ENCODE measurements at regions not wholly inside any gene's neighbourhood (a gene's known extent, or its start where the extent isn't known, plus 50 kb on each side); places are given as distances from the start of the nearest gene placed in this dataset.
"Not testable (repeated sequence)": the region's sequence is repeated elsewhere in the genome, so short reads cannot be mapped to it uniquely, and the experiment has no call there.

GRCh38 chrX:4675686-4676300 is 962.3 kb upstream of the PRKX start:
- DNase-seq (ENCODE audit: low read depth) = no peak

- DNase-seq (ENCODE audit: low read depth) = no peak
Observed at GRCh38 chrX:4674028-4674782, 960.8 kb upstream of the PRKX start.

GRCh38 chrX:4671344-4671743 is 957.9 kb upstream of the PRKX start:
- DNase-seq (ENCODE audit: low read depth) = no peak

GRCh38 chrX:4670606-4671005 is 957.2 kb upstream of the PRKX start:
- no peak for DNase-seq (ENCODE audit: low read depth)

GRCh38 chrX:4668802-4669536 is 955.5 kb upstream of the PRKX start:
- DNase-seq (ENCODE audit: low read depth) = no peak

GRCh38 chrX:4663085-4663484 is 949.6 kb upstream of the PRKX start:
- DNase-seq (ENCODE audit: low read depth) = no peak

- no peak for DNase-seq (ENCODE audit: low read depth)
Observed at GRCh38 chrX:4661771-4662170, 948.3 kb upstream of the PRKX start.

GRCh38 chrX:4656419-4656818 is 943.0 kb upstream of the PRKX start:
- DNase-seq (ENCODE audit: low read depth) = no peak

GRCh38 chrX:4655743-4656142 is 942.3 kb upstream of the PRKX start:
- DNase-seq (ENCODE audit: low read depth) = no peak

- DNase-seq (ENCODE audit: low read depth) = no peak
Observed at GRCh38 chrX:4642114-4642513, 928.7 kb upstream of the PRKX start.

GRCh38 chrX:4638036-4638435 is 924.6 kb upstream of the PRKX start:
- no peak for DNase-seq (ENCODE audit: low read depth)

GRCh38 chrX:4627414-4627813 is 914.0 kb upstream of the PRKX start:
- DNase-seq (ENCODE audit: low read depth) = no peak

- no peak for DNase-seq (ENCODE audit: low read depth)
Observed at GRCh38 chrX:4622486-4623167, 909.2 kb upstream of the PRKX start.

- DNase-seq (ENCODE audit: low read depth) = not testable (repeated sequence)
Observed at GRCh38 chrX:4613651-4614050, 900.2 kb upstream of the PRKX start.

- DNase-seq (ENCODE audit: low read depth) = no peak
Observed at GRCh38 chrX:4588893-4589292, 875.4 kb upstream of the PRKX start.

- no peak for DNase-seq (ENCODE audit: low read depth)
Observed at GRCh38 chrX:4588466-4588865, 875.0 kb upstream of the PRKX start.

- no peak for DNase-seq (ENCODE audit: low read depth)
Observed at GRCh38 chrX:4588056-4588455, 874.6 kb upstream of the PRKX start.

GRCh38 chrX:4579999-4580398 is 866.5 kb upstream of the PRKX start:
- no peak for DNase-seq (ENCODE audit: low read depth)

GRCh38 chrX:4579480-4579879 is 866.0 kb upstream of the PRKX start:
- no peak for DNase-seq (ENCODE audit: low read depth)

GRCh38 chrX:4572691-4573090 is 859.2 kb upstream of the PRKX start:
- DNase-seq (ENCODE audit: low read depth) = no peak

GRCh38 chrX:4570151-4570550 is 856.7 kb upstream of the PRKX start:
- no peak for DNase-seq (ENCODE audit: low read depth)

GRCh38 chrX:4560192-4560591 is 846.7 kb upstream of the PRKX start:
- no peak for DNase-seq (ENCODE audit: low read depth)

- no peak for DNase-seq (ENCODE audit: low read depth)
Observed at GRCh38 chrX:4550018-4550417, 836.6 kb upstream of the PRKX start.
